ENCODE measurements at regions not wholly inside any gene's neighbourhood (a gene's known extent, or its start where the extent isn't known, plus 50 kb on each side); places are given as distances from the start of the nearest gene placed in this dataset.

GRCh38 chr1:198391393-198392020, 149.0 kb downstream of the ATP6V1G3 start:
- TF ChIP-seq POLR2AphosphoS5 (IDR thresholded peaks at IDR 0.05) (no peak), CTCF (IDR thresholded peaks at IDR 0.05) (no peak), POLR2A (IDR thresholded peaks at IDR 0.05) (no peak), EP300 (IDR thresholded peaks at IDR 0.05) (no peak)
